H1 (cell line): ENCODE measurements at regions not wholly inside any gene's neighbourhood (a gene's known extent, or its start where the extent isn't known, plus 50 kb on each side); places are given as distances from the start of the nearest gene placed in this dataset.

Experiments
- ATF3 ChIP-seq: IDR thresholded peaks from 2 replicates; pipeline ENCODE4 v1.6.1; 2011; ENCODE audit warnings: low read depth, mild to moderate bottlenecking, low read length; ENCODE audit not compliant: insufficient read depth
- CTCF ChIP-seq, 3 experiments: IDR thresholded peaks; 1 replicate in 2 of 3; 2 replicates in 1 of 3; pipeline versions ENCODE4 v1.5.1 to v1.6.1; 2011; ENCODE audit warnings: low read length in 3 of 3, mild to moderate bottlenecking in 3 of 3, inconsistent platforms in 2 of 3, low read depth in 1 of 3, moderate library complexity in 1 of 3; ENCODE audit not compliant: insufficient read depth in 1 of 3; ENCODE audit errors: control extremely low read depth in 1 of 3
- HDAC6 ChIP-seq: IDR thresholded peaks from one replicate; pipeline ENCODE4 v1.7.1; 2012; ENCODE audit warnings: low read depth, mild to moderate bottlenecking, inconsistent platforms, low read length, moderate library complexity
- NRF1 ChIP-seq: IDR thresholded peaks from 2 replicates; pipeline ENCODE4 v1.6.1; 2011; ENCODE audit warnings: mild to moderate bottlenecking, low read depth, low read length, improper control_type of control experiment
- RAD21 ChIP-seq, 2 experiments: IDR thresholded peaks in 1 of 2; conservative IDR thresholded peaks in 1 of 2; 2 replicates each; pipeline ENCODE4 v1.6.1; 2011; ENCODE audit warnings: low read depth in 2 of 2, low read length in 2 of 2, improper control_type of control experiment in 1 of 2, inconsistent platforms in 1 of 2, mild to moderate bottlenecking in 1 of 2, moderate library complexity in 1 of 2
- RXRA ChIP-seq: IDR thresholded peaks from 2 replicates; pipeline ENCODE4 v1.6.1; 2011; ENCODE audit warnings: low read depth, mild to moderate bottlenecking, low read length, moderate library complexity; ENCODE audit not compliant: insufficient read depth

- no peak for TF ChIP-seq HDAC6
- TF ChIP-seq RXRA = no peak
- no peak for TF ChIP-seq CTCF (IDR thresholded peaks at IDR 0.05; ENCODE audit: control extremely low read depth in 1 of 3, insufficient read depth in 1 of 3, low read depth in 1 of 3, low read length in 3 of 3)
- no peak for TF ChIP-seq ATF3
- no peak for TF ChIP-seq RAD21 (IDR thresholded peaks at IDR 0.05 in 1 of 2, conservative IDR thresholded peaks at IDR 0.05 in 1 of 2; ENCODE audit: low read depth in 2 of 2, low read length in 2 of 2)
- no peak for TF ChIP-seq NRF1
- TF ChIP-seq, all 59 proteins: peak for 0
These were observed 95.0 kb downstream of the LSM5 start (continued) for GRCh38 chr7:32395168-32395567.
